GM12878 (cell line): ENCODE measurements at regions not wholly inside any gene's neighbourhood (a gene's known extent, or its start where the extent isn't known, plus 50 kb on each side); places are given as distances from the start of the nearest gene placed in this dataset.

Experiments
- ATAC-seq: fragments of 200-7000 bp; cut with Tn5 transposase; 3 replicates; pipeline ENCODE4 v1.9.1; 2020; ENCODE audit warnings: mild to moderate bottlenecking, moderate library complexity
- BruUV-seq: library from RNA; stranded (reverse); fragments of 400-500 nt; replicated peaks from 2 replicates; lab custom pipeline; 2021; lab: Mats Ljungman, UMichigan
- CTCF ChIA-PET: fragments of 300-600 bp; sonication (Branson Sonifier 250); formaldehyde crosslinking; extraction: SDS; loops from one replicate; lab custom pipeline; 2021; ENCODE audit warnings: inconsistent platforms; lab: Yijun Ruan, JAX
- POLR2A ChIA-PET: fragments of 350-600 bp; formaldehyde crosslinking; extraction: SDS; loops from one replicate; lab custom pipeline; 2021; ENCODE audit warnings: inconsistent platforms; lab: Charles Lee
- RAD21 ChIA-PET: fragments of 300-600 bp; sonication (Branson Sonifier 250); formaldehyde crosslinking; loops from one replicate; lab custom pipeline; 2023; ENCODE audit warnings: antibody characterized with exemption; ENCODE audit not compliant: unreplicated experiment; lab: Charles Lee
- SMC1A ChIA-PET: fragments of 300-600 bp; sonication (Branson Sonifier 250); formaldehyde crosslinking; loops from one replicate; lab custom pipeline; 2023; ENCODE audit not compliant: unreplicated experiment, uncharacterized antibody; lab: Charles Lee
- DNase-seq: peaks from one replicate; pipeline ENCODE4 v3.0.0-alpha.2; 2011; ENCODE audit warnings: low read depth, low spot score
- FAIRE-seq: peaks from 3 replicates; lab custom pipeline; 2011; peaks lifted over from hg19 to GRCh38; lab: Jason Lieb, UNC
- H2AFZ ChIP-seq: 2 replicates; pipeline ENCODE4 v1.6.0; 2011; ENCODE audit warnings: low read depth, low read length, control low read depth; ENCODE audit not compliant: control insufficient read depth
- H3K27ac ChIP-seq: 2 replicates; pipeline ENCODE4 v1.5.1; 2011; ENCODE audit warnings: control low read depth; ENCODE audit not compliant: control insufficient read depth, insufficient read depth
- H3K27me3 ChIP-seq, 2 experiments: replicated peaks in 1 of 2; 2 replicates each; pipeline versions ENCODE4 v1.6.0 to v1.6.1; 2011; ENCODE audit warnings: low read length in 1 of 2; ENCODE audit not compliant: control insufficient read depth in 2 of 2, insufficient read depth in 2 of 2
- H3K36me3 ChIP-seq, 2 experiments: 2 replicates each; pipeline ENCODE4 v1.5.1; 2011; ENCODE audit warnings: low read length in 1 of 2; ENCODE audit not compliant: control insufficient read depth in 2 of 2, insufficient read depth in 2 of 2
- H3K4me1 ChIP-seq: 2 replicates; pipeline ENCODE4 v1.6.1; 2011; ENCODE audit warnings: mild to moderate bottlenecking, low read length, moderate library complexity, mixed read lengths; ENCODE audit not compliant: control insufficient read depth, insufficient read depth
- H3K4me2 ChIP-seq: 2 replicates; pipeline ENCODE4 v1.6.0; 2011; ENCODE audit warnings: control low read depth; ENCODE audit not compliant: control insufficient read depth, insufficient read depth
- H3K4me3 ChIP-seq: fragments of 200-600 bp; sonication (generic); 2 replicates; pipeline ENCODE4 v1.5.1; 2016
- H3K79me2 ChIP-seq: 2 replicates; pipeline ENCODE4 v1.6.0; 2011; ENCODE audit warnings: low read length; ENCODE audit not compliant: control insufficient read depth, insufficient read depth
- H3K9ac ChIP-seq: 2 replicates; pipeline ENCODE4 v1.8.0; 2011; ENCODE audit warnings: low read length, control low read depth, mixed read lengths; ENCODE audit not compliant: control insufficient read depth, insufficient read depth
- H3K9me3 ChIP-seq: replicated peaks from 3 replicates; pipeline ENCODE4 v1.5.1; 2011; ENCODE audit warnings: mild to moderate bottlenecking, low read length; ENCODE audit not compliant: control insufficient read depth, insufficient read depth
- H4K20me1 ChIP-seq: 2 replicates; pipeline ENCODE4 v1.6.0; 2011; ENCODE audit not compliant: control insufficient read depth, insufficient read depth
- CBX5 ChIP-seq: sonication (generic); IDR thresholded peaks from 2 replicates; pipeline ENCODE4 v1.6.1; 2016; ENCODE audit warnings: low read depth, moderate library complexity, mild to moderate bottlenecking, inconsistent platforms
- CHD2 ChIP-seq: IDR thresholded peaks from 2 replicates; pipeline ENCODE4 v1.6.1; 2011; ENCODE audit warnings: low read depth, low read length, improper control_type of control experiment, borderline replicate concordance
- CREB1 ChIP-seq: IDR thresholded peaks from 2 replicates; pipeline ENCODE4 v1.6.1; 2012; ENCODE audit warnings: low read depth, mild to moderate bottlenecking, inconsistent platforms
- FOXM1 ChIP-seq: IDR thresholded peaks from 2 replicates; pipeline ENCODE4 v1.6.1; 2012; ENCODE audit warnings: low read depth, mild to moderate bottlenecking, inconsistent platforms, low read length, moderate library complexity
- GATAD2B ChIP-seq: fragments of 450-650 bp; conservative IDR thresholded peaks from 2 replicates; pipeline ENCODE4 v1.6.1; 2017; ENCODE audit warnings: low read depth, mild to moderate bottlenecking, moderate library complexity
- NFYA ChIP-seq: IDR thresholded peaks from 2 replicates; pipeline ENCODE4 v1.6.1; 2011; ENCODE audit warnings: low read depth, mild to moderate bottlenecking, low read length, improper control_type of control experiment, borderline replicate concordance
- PAX8 ChIP-seq: fragments of 450-650 bp; IDR thresholded peaks from 2 replicates; pipeline ENCODE4 v1.6.1; 2017; ENCODE audit warnings: mild to moderate bottlenecking, moderate library complexity
- RAD51 ChIP-seq: fragments of 450-650 bp; IDR thresholded peaks from 2 replicates; pipeline ENCODE4 v1.6.1; 2016; ENCODE audit warnings: moderate library complexity, mild to moderate bottlenecking, inconsistent platforms
- SMAD1 ChIP-seq: fragments of 450-650 bp; IDR thresholded peaks from 2 replicates; pipeline ENCODE4 v1.6.1; 2018; ENCODE audit warnings: mild to moderate bottlenecking, low read depth; ENCODE audit not compliant: partially characterized antibody
- SRF ChIP-seq, 2 experiments: IDR thresholded peaks; 2 replicates each; pipeline ENCODE4 v1.6.1; 2011; ENCODE audit warnings: low read depth in 2 of 2, low read length in 2 of 2, mild to moderate bottlenecking in 1 of 2, moderate library complexity in 1 of 2
- TCF7 ChIP-seq: IDR thresholded peaks from 2 replicates; pipeline ENCODE4 v1.6.1; 2014; ENCODE audit warnings: antibody characterized with exemption, borderline replicate concordance
- WGBS: methylation state at CpG from one replicate; pipeline ENCODE4 v1.1.6; 2016; ENCODE audit warnings: low lambda C conversion rate; ENCODE audit not compliant: insufficient replicate concordance, insufficient coverage; ENCODE audit errors: missing lambda C conversion rate; 5-methylcytosine and 5-hydroxymethylcytosine counted together
- in situ Hi-C: fragments of 300-500 bp; cut with MboI; formaldehyde crosslinking; loops from 9 replicates; pipeline ENCODE4 v1.14.3; 2018; ENCODE audit warnings: mixed read lengths
- intact Hi-C: fragments of 100-400 bp; cut with micrococcal nuclease; formaldehyde crosslinking; loops from one replicate; pipeline ENCODE4 v1.14.2; 2022; ENCODE audit not compliant: unreplicated experiment
- TF ChIP-seq, protein P1 (sequence below): fragments of 450-650 bp; IDR thresholded peaks from 2 replicates; pipeline ENCODE4 v1.6.1; 2017; ENCODE audit warnings: mild to moderate bottlenecking, low read depth, inconsistent platforms; ENCODE audit not compliant: poor library complexity, severe bottlenecking

DNA sequence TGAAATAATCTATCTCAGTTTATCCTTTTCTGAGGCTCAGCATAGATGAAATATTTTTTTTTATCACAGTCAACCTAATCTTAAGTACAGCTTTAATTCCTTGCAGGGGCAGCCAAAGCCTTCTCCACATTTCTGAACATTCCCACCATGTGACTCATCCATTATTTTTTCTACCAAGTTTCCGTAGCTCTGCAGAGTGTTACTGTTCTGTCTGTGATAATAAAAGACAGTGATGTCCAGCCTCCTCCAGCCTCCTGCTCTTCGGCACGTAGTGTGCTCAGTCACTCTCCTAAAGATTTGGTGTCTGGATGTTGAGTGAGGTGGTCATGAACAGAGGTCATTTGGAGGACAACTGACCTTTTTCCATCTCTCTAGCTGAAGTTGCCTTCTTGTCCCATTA, 338.1 kb upstream of the ADAMTS16 start:
- FAIRE-seq (no peak), ATAC-seq (no peak), DNase-seq (no peak)
- Histone ChIP-seq H3K4me1 (no peaks in the 10 kb centered on the region), H3K9me3 (no peaks in the 10 kb centered on the region), H3K36me3 (no peaks in the 10 kb centered on the region), H3K4me3 (no peak overlapping the region), H4K20me1 (no peaks in the 10 kb centered on the region), H2AFZ (no peak overlapping the region), H3K79me2 (no peaks in the 10 kb centered on the region), H3K9ac (no peak overlapping the region), H3K27ac (no peak overlapping the region), H3K27me3 (no peaks in the 10 kb centered on the region), H3K4me2 (no peak overlapping the region)
- in situ Hi-C loops, result no loop called here
- CTCF ChIA-PET, result no interaction called here
- SMC1A ChIA-PET, result no interaction called here
- no peak for TF ChIP-seq GATAD2B
- TF ChIP-seq TCF7, result no peak
- no peak for TF ChIP-seq CBX5
- no peak for TF ChIP-seq PAX8
- TF ChIP-seq, protein P1, sequence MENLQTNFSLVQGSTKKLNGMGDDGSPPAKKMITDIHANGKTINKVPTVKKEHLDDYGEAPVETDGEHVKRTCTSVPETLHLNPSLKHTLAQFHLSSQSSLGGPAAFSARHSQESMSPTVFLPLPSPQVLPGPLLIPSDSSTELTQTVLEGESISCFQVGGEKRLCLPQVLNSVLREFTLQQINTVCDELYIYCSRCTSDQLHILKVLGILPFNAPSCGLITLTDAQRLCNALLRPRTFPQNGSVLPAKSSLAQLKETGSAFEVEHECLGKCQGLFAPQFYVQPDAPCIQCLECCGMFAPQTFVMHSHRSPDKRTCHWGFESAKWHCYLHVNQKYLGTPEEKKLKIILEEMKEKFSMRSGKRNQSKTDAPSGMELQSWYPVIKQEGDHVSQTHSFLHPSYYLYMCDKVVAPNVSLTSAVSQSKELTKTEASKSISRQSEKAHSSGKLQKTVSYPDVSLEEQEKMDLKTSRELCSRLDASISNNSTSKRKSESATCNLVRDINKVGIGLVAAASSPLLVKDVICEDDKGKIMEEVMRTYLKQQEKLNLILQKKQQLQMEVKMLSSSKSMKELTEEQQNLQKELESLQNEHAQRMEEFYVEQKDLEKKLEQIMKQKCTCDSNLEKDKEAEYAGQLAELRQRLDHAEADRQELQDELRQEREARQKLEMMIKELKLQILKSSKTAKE, result no peak
- no peak for TF ChIP-seq NFYA
- no peak for TF ChIP-seq SMAD1
- no peak for TF ChIP-seq SRF (IDR thresholded peaks at IDR 0.05; ENCODE audit: low read depth in 2 of 2, low read length in 2 of 2)
- TF ChIP-seq CREB1, result no peak
- no peak for TF ChIP-seq RAD51
- TF ChIP-seq CHD2, result no peak
- TF ChIP-seq FOXM1, result no peak
- RAD21 ChIA-PET, result no interaction called here
- POLR2A ChIA-PET, result no interaction called here
- intact Hi-C loops, result no loop called here
- no TSS peak for BruUV-seq
- WGBS, result 12% methylated on average over 3 of the region's 3 CpGs
